Stimulated activated CD8-positive, alpha-beta memory T cell treated with anti-CD3 and anti-CD28 coated beads, Interleukin-2, amount 100 ng/mL, for 48 hours (primary cell): ENCODE measurements at regions not wholly inside any gene's neighbourhood (a gene's known extent, or its start where the extent isn't known, plus 50 kb on each side); places are given as distances from the start of the nearest gene placed in this dataset.

ENCODE experiments used
- DNase-seq, 2 donors: peaks; one replicate each; pipeline ENCODE4 v3.0.0-alpha.2; 2020; ENCODE audit warnings: low read depth in 2 of 2

GRCh38 chr2:59082657-59083056 lies 841.5 kb upstream of the FANCL start:
- DNase-seq, result no peak

- no peak for DNase-seq
Observed at GRCh38 chr2:59080451-59081181, 839.5 kb upstream of the FANCL start.

- DNase-seq, result no peak
Observed at GRCh38 chr2:59077981-59078531, 836.9 kb upstream of the FANCL start.

GRCh38 chr2:59077026-59077725 lies 836.1 kb upstream of the FANCL start:
- no peak for DNase-seq

- DNase-seq, result no peak
Observed at GRCh38 chr2:59076079-59076619, 835.0 kb upstream of the FANCL start.

- no peak for DNase-seq
Observed at GRCh38 chr2:59074071-59074470, 832.9 kb upstream of the FANCL start.

- no peak for DNase-seq
Observed at GRCh38 chr2:59073286-59073685, 832.2 kb upstream of the FANCL start.

- no peak for DNase-seq
Observed at GRCh38 chr2:59068255-59068654, 827.1 kb upstream of the FANCL start.

- no peak for DNase-seq
Observed at GRCh38 chr2:59066787-59067399, 825.8 kb upstream of the FANCL start.

- DNase-seq, result no peak
Observed at GRCh38 chr2:59047373-59047995, 806.4 kb upstream of the FANCL start.

GRCh38 chr2:59046401-59047372 lies 805.6 kb upstream of the FANCL start:
- no peak for DNase-seq

- DNase-seq, result no peak
Observed at GRCh38 chr2:59044736-59045135, 803.6 kb upstream of the FANCL start.

- DNase-seq, result no peak
Observed at GRCh38 chr2:59041139-59041538, 800.0 kb upstream of the FANCL start.

- no peak for DNase-seq
Observed at GRCh38 chr2:59034837-59035236, 793.7 kb upstream of the FANCL start.

- no peak for DNase-seq
Observed at GRCh38 chr2:59034106-59034505, 793.0 kb upstream of the FANCL start.

GRCh38 chr2:59033661-59034060 lies 792.5 kb upstream of the FANCL start:
- no peak for DNase-seq

- no peak for DNase-seq
Observed at GRCh38 chr2:59032499-59032898, 791.4 kb upstream of the FANCL start.

GRCh38 chr2:59029058-59029457 lies 787.9 kb upstream of the FANCL start:
- no peak for DNase-seq

- no peak for DNase-seq
Observed at GRCh38 chr2:59027320-59027719, 786.2 kb upstream of the FANCL start.

- DNase-seq, result peak; percentile 3 to 23
Observed at GRCh38 chr2:59025157-59025757, 784.1 kb upstream of the FANCL start.
